ENCODE measurements at regions not wholly inside any gene's neighbourhood (a gene's known extent, or its start where the extent isn't known, plus 50 kb on each side); places are given as distances from the start of the nearest gene placed in this dataset.

DNA sequence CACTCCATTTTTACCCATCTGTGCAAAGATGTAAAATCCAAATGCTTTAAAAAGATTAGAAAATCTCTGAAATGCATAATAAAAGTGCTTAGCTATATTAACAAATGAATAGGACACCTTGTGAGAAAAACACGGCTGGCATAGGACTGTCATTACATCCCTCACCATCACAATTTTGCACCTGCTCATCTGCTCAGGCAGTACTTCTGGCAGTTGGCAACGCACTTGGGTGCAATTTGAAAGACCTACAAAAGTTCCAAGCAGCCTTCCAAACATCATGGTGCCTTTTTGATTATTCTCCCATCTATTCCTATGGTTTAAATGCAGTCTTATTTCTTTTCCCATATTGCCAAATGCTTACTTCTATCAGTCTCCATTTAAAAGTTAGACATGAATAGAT is 501.8 kb downstream of the ENC1 start:
- no peak for TF ChIP-seq ZNF777 (tag by site-specific recombination; IDR thresholded peaks at IDR 0.05; ENCODE audit: borderline replicate concordance)
- no peak for TF ChIP-seq CTCF (tag by site-specific recombination; IDR thresholded peaks at IDR 0.05)
- no peak for TF ChIP-seq ZNF248 (tag by site-specific recombination; IDR thresholded peaks at IDR 0.05)
- no peak for TF ChIP-seq ZNF76 (tag by site-specific recombination; IDR thresholded peaks at IDR 0.05; ENCODE audit: borderline replicate concordance, low read depth)
- TF ChIP-seq ZBTB49 (tag by site-specific recombination; IDR thresholded peaks at IDR 0.05; ENCODE audit: low read depth) = no peak
- TF ChIP-seq ZNF239 (tag by site-specific recombination; IDR thresholded peaks at IDR 0.05) = no peak
- no peak for TF ChIP-seq MEIS1 (CRISPR knock-in tag; IDR thresholded peaks at IDR 0.05; ENCODE audit: borderline replicate concordance)
- TF ChIP-seq RBAK (tag by site-specific recombination; IDR thresholded peaks at IDR 0.05) = no peak
- TF ChIP-seq, protein P1, sequence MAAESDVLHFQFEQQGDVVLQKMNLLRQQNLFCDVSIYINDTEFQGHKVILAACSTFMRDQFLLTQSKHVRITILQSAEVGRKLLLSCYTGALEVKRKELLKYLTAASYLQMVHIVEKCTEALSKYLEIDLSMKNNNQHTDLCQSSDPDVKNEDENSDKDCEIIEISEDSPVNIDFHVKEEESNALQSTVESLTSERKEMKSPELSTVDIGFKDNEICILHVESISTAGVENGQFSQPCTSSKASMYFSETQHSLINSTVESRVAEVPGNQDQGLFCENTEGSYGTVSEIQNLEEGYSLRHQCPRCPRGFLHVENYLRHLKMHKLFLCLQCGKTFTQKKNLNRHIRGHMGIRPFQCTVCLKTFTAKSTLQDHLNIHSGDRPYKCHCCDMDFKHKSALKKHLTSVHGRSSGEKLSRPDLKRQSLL (tag by site-specific recombination; IDR thresholded peaks at IDR 0.05) = no peak
- no peak for TF ChIP-seq ZBTB7A (tag by site-specific recombination; IDR thresholded peaks at IDR 0.05; ENCODE audit: low read depth)
- no peak for TF ChIP-seq ZEB2 (tag by site-specific recombination; IDR thresholded peaks at IDR 0.05)
- no peak for TF ChIP-seq ZBTB10 (tag by site-specific recombination; IDR thresholded peaks at IDR 0.05)
- TF ChIP-seq ZNF24 (tag by site-specific recombination; IDR thresholded peaks at IDR 0.05) = no peak

Data from HEK293 (cell line).